ENCODE measurements at regions not wholly inside any gene's neighbourhood (a gene's known extent, or its start where the extent isn't known, plus 50 kb on each side); places are given as distances from the start of the nearest gene placed in this dataset.

DNA sequence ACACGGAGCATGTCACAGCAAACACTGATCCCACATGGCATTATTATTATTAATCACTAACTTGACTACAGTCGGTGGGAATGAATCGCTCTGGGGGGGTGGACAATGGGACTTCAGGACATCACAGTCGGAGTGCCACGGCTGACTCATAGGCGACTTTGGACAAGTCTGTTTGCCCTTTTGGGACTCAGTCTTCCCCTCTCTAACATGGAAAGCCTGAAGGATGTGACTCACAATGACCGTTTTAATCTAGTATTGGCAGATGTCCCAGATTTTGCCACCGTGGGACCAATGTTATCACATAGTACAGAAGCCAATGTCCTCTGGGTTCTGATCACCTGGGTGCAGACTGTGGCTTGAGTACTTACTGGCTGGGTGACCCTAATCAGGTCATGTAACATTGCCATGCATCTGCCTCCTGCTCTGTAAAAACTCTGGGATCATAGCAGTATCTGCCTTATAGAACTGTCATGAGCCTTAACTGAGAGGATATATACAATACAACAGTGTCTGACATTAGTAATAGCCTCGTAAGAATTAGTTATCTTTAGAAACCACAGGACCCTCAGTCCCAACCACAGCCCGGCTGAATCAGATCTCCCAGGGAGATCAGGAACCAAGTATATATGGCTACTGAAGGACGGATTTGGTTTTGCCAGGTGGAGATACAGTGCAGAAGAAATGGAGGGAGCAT, 362.6 kb downstream of the BCL11B start:
- H3K9me3 ChIP-seq (ENCODE audit: low read depth), result no peaks in the 10 kb centered on the region
- H3K4me1 ChIP-seq (ENCODE audit: insufficient read depth), result peaks cover 10% of the 10 kb centered on the region
- H3K27ac ChIP-seq, result no peak overlapping the region
- no peaks in the 10 kb centered on the region for H4K20me1 ChIP-seq (ENCODE audit: insufficient read depth, poor library complexity, severe bottlenecking)
- TF ChIP-seq EZH2phosphoT487 (IDR thresholded peaks at IDR 0.05; ENCODE audit: low read depth, severe bottlenecking, unreplicated experiment), result no peak
- TF ChIP-seq CTCF (IDR thresholded peaks at IDR 0.05; ENCODE audit: poor library complexity), result no peak
- TF ChIP-seq EZH2 (IDR thresholded peaks at IDR 0.05; ENCODE audit: borderline replicate concordance), result no peak
- H3K9me2 ChIP-seq (replicated peaks; ENCODE audit: insufficient read depth), result no peaks in the 10 kb centered on the region
- H3K79me2 ChIP-seq, result no peaks in the 10 kb centered on the region
- no peak overlapping the region for H3K4me2 ChIP-seq
- H3K27me3 ChIP-seq, result no peaks in the 10 kb centered on the region
- H3K4me3 ChIP-seq, result no peak overlapping the region
- H3K36me3 ChIP-seq (replicated peaks; ENCODE audit: insufficient read depth, low read depth), result no peaks in the 10 kb centered on the region
- no peak overlapping the region for H2AFZ ChIP-seq
- 80% methylated on average over 11 of the region's 11 CpGs for WGBS (ENCODE audit: low lambda C conversion rate, missing lambda C conversion rate)
- DNase-seq (ENCODE audit: low spot score), result no peak

GRCh38 chr14:98910061-98910460, 361.9 kb downstream of the BCL11B start:
- Histone ChIP-seq H4K20me1 (ENCODE audit: insufficient read depth, poor library complexity, severe bottlenecking) (no peaks in the 10 kb centered on the region), H3K27ac (no peak overlapping the region), H3K79me2 (no peaks in the 10 kb centered on the region), H3K4me1 (ENCODE audit: insufficient read depth) (peaks cover 10% of the 10 kb centered on the region), H3K4me3 (no peak overlapping the region), H3K4me2 (no peak overlapping the region), H3K36me3 (replicated peaks; ENCODE audit: insufficient read depth, low read depth) (no peaks in the 10 kb centered on the region), H3K27me3 (no peaks in the 10 kb centered on the region), H3K9me2 (replicated peaks; ENCODE audit: insufficient read depth) (no peaks in the 10 kb centered on the region), H3K9me3 (ENCODE audit: low read depth) (no peaks in the 10 kb centered on the region), H2AFZ (no peak overlapping the region)
- no peak for DNase-seq (ENCODE audit: low spot score)
- 92% methylated on average over 3 of the region's 3 CpGs for WGBS (ENCODE audit: low lambda C conversion rate, missing lambda C conversion rate)
- TF ChIP-seq EZH2 (IDR thresholded peaks at IDR 0.05; ENCODE audit: borderline replicate concordance) (no peak), EZH2phosphoT487 (IDR thresholded peaks at IDR 0.05; ENCODE audit: low read depth, severe bottlenecking, unreplicated experiment) (no peak), CTCF (IDR thresholded peaks at IDR 0.05; ENCODE audit: poor library complexity) (no peak)

GRCh38 chr14:98912655-98913054, 359.3 kb downstream of the BCL11B start:
- Histone ChIP-seq H2AFZ (no peak overlapping the region), H3K9me3 (ENCODE audit: low read depth) (no peaks in the 10 kb centered on the region), H3K4me2 (no peak overlapping the region), H3K4me1 (ENCODE audit: insufficient read depth) (no peaks in the 10 kb centered on the region), H3K4me3 (no peak overlapping the region), H3K27me3 (no peaks in the 10 kb centered on the region), H3K79me2 (no peaks in the 10 kb centered on the region), H3K9me2 (replicated peaks; ENCODE audit: insufficient read depth) (no peaks in the 10 kb centered on the region), H3K27ac (no peak overlapping the region), H4K20me1 (ENCODE audit: insufficient read depth, poor library complexity, severe bottlenecking) (no peaks in the 10 kb centered on the region), H3K36me3 (replicated peaks; ENCODE audit: insufficient read depth, low read depth) (no peaks in the 10 kb centered on the region)
- no peak for DNase-seq (ENCODE audit: low spot score)
- 95% methylated on average over 2 of the region's 2 CpGs for WGBS (ENCODE audit: low lambda C conversion rate, missing lambda C conversion rate)
- TF ChIP-seq EZH2phosphoT487 (IDR thresholded peaks at IDR 0.05; ENCODE audit: low read depth, severe bottlenecking, unreplicated experiment) (no peak), CTCF (IDR thresholded peaks at IDR 0.05; ENCODE audit: poor library complexity) (no peak), EZH2 (IDR thresholded peaks at IDR 0.05; ENCODE audit: borderline replicate concordance) (no peak)
